ENCODE measurements at regions not wholly inside any gene's neighbourhood (a gene's known extent, or its start where the extent isn't known, plus 50 kb on each side); places are given as distances from the start of the nearest gene placed in this dataset.

DNA sequence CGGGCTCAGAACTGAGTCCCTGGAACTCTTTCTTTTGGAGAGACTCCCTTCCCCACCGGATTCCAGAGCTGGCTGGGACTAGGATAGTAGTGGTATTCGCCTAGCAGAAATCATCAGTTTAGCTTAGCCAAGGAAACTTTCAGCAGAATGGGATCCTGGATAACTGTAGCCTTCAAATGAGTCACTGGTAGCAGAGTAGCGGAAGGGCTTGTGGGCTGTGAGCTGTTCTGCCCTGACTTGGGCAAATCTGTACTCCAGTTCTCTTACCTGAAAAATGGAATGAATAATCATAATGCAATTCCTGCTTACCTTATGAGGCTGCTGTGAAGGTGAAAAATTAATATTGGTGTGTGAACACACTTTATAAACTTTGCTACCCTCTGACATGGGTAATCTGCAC is 244.3 kb upstream of the CHD6 start (continued):
- no peak for TF ChIP-seq YY1 (IDR thresholded peaks at IDR 0.05; ENCODE audit: extremely low read depth, insufficient replicate concordance, low read depth, low read length)
- TF ChIP-seq, protein P1, sequence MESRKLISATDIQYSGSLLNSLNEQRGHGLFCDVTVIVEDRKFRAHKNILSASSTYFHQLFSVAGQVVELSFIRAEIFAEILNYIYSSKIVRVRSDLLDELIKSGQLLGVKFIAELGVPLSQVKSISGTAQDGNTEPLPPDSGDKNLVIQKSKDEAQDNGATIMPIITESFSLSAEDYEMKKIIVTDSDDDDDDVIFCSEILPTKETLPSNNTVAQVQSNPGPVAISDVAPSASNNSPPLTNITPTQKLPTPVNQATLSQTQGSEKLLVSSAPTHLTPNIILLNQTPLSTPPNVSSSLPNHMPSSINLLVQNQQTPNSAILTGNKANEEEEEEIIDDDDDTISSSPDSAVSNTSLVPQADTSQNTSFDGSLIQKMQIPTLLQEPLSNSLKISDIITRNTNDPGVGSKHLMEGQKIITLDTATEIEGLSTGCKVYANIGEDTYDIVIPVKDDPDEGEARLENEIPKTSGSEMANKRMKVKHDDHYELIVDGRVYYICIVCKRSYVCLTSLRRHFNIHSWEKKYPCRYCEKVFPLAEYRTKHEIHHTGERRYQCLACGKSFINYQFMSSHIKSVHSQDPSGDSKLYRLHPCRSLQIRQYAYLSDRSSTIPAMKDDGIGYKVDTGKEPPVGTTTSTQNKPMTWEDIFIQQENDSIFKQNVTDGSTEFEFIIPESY (IDR thresholded peaks at IDR 0.05; ENCODE audit: extremely low read depth, insufficient replicate concordance, low read length): no peak
- TF ChIP-seq POLR2AphosphoS5 (IDR thresholded peaks at IDR 0.05; ENCODE audit: low read depth, low read length): no peak
- no peak for TF ChIP-seq RAD21 (IDR thresholded peaks at IDR 0.05; ENCODE audit: low read depth)
- no peak for TF ChIP-seq SRF (IDR thresholded peaks at IDR 0.05; ENCODE audit: low read depth)
- TF ChIP-seq EZH2 (IDR thresholded peaks at IDR 0.05): no peak
- no peak for TF ChIP-seq ZNF274 (IDR thresholded peaks at IDR 0.05; ENCODE audit: low read depth, low read length)

- POLR2A ChIA-PET: no interaction called here
- H4K20me1 ChIP-seq (ENCODE audit: insufficient read depth): no peaks in the 10 kb centered on the region
- intact Hi-C loops (cut with micrococcal nuclease): no loop called here
- no peak overlapping the region for H2AFZ ChIP-seq (ENCODE audit: low read depth, low read length, poor library complexity, severe bottlenecking)
- no peak overlapping the region for H3K4me3 ChIP-seq (replicated peaks in 1 of 2; ENCODE audit: low read depth in 1 of 2, low read length in 2 of 2)
- no peaks in the 10 kb centered on the region for H3K9me3 ChIP-seq (ENCODE audit: control insufficient read depth in 1 of 2, insufficient read depth in 1 of 2, low read depth in 1 of 2, low read length in 2 of 2)
- H3K27ac ChIP-seq (ENCODE audit: low read depth, low read length): no peak overlapping the region
- no peaks in the 10 kb centered on the region for H3K36me3 ChIP-seq (ENCODE audit: control insufficient read depth in 1 of 2, insufficient read depth in 2 of 2, low read length in 2 of 2)
- no peak overlapping the region for H3K9ac ChIP-seq (ENCODE audit: low read length)
- ATAC-seq (no peak), DNase-seq (ENCODE audit: low read depth, low spot score) (no peak)
- no peaks in the 10 kb centered on the region for H3K9me2 ChIP-seq (ENCODE audit: insufficient read depth)
- CTCF ChIA-PET: no interaction called here
- H3K4me1 ChIP-seq (ENCODE audit: control insufficient read depth in 1 of 2, insufficient read depth in 2 of 2, low read length in 2 of 2): no peaks in the 10 kb centered on the region
- BruUV-seq (replicated peaks): no TSS peak
- RAD21 ChIA-PET (ENCODE audit: low non-redundant PET in 1 of 2, low total read pairs in 2 of 2, uncharacterized antibody in 2 of 2, unreplicated experiment in 2 of 2): no interaction called here
- H3K27me3 ChIP-seq (ENCODE audit: insufficient read depth, low read length): no peaks in the 10 kb centered on the region
- no peaks in the 10 kb centered on the region for H3K79me2 ChIP-seq (ENCODE audit: insufficient read depth, low read length)
- H3K4me2 ChIP-seq (ENCODE audit: low read length): no peak overlapping the region
- TF ChIP-seq, protein P1 (IDR thresholded peaks at IDR 0.05; ENCODE audit: extremely low read depth, insufficient replicate concordance, low read length): no peak
- TF ChIP-seq JUND (IDR thresholded peaks at IDR 0.05) (no peak), ZNF274 (IDR thresholded peaks at IDR 0.05; ENCODE audit: low read depth, low read length) (no peak), ATF3 (IDR thresholded peaks at IDR 0.05) (no peak), TCF7L2 (IDR thresholded peaks at IDR 0.05; ENCODE audit: borderline replicate concordance, extremely low read depth, insufficient read depth, insufficient read length) (no peak), EGR1 (IDR thresholded peaks at IDR 0.05; ENCODE audit: low read depth) (no peak), RAD21 (IDR thresholded peaks at IDR 0.05; ENCODE audit: low read depth) (no peak), SP1 (IDR thresholded peaks at IDR 0.05; ENCODE audit: low read depth) (no peak), SIN3A (IDR thresholded peaks at IDR 0.05; ENCODE audit: low read depth) (no peak)
- TF ChIP-seq, protein P2, sequence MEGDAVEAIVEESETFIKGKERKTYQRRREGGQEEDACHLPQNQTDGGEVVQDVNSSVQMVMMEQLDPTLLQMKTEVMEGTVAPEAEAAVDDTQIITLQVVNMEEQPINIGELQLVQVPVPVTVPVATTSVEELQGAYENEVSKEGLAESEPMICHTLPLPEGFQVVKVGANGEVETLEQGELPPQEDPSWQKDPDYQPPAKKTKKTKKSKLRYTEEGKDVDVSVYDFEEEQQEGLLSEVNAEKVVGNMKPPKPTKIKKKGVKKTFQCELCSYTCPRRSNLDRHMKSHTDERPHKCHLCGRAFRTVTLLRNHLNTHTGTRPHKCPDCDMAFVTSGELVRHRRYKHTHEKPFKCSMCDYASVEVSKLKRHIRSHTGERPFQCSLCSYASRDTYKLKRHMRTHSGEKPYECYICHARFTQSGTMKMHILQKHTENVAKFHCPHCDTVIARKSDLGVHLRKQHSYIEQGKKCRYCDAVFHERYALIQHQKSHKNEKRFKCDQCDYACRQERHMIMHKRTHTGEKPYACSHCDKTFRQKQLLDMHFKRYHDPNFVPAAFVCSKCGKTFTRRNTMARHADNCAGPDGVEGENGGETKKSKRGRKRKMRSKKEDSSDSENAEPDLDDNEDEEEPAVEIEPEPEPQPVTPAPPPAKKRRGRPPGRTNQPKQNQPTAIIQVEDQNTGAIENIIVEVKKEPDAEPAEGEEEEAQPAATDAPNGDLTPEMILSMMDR (IDR thresholded peaks at IDR 0.05 in 2 of 3, conservative IDR thresholded peaks at IDR 0.05 in 1 of 3; ENCODE audit: borderline replicate concordance in 1 of 3, insufficient read depth in 1 of 3, low read depth in 2 of 3, low read length in 2 of 3): no peak
These were observed 243.7 kb upstream of the CHD6 start for GRCh38 chr20:41861772-41862422.
